Fibroblast of skin of back (primary cell): ENCODE measurements at regions not wholly inside any gene's neighbourhood (a gene's known extent, or its start where the extent isn't known, plus 50 kb on each side); places are given as distances from the start of the nearest gene placed in this dataset.
A peak's percentile ranks its signal among the peaks of the same experiment; 100 is the strongest.
"Not testable (repeated sequence)": the region's sequence is repeated elsewhere in the genome, so short reads cannot be mapped to it uniquely, and the experiment has no call there.

Experiments
- DNase-seq: peaks from one replicate; pipeline ENCODE4 v3.0.0-alpha.2; 2013

DNA sequence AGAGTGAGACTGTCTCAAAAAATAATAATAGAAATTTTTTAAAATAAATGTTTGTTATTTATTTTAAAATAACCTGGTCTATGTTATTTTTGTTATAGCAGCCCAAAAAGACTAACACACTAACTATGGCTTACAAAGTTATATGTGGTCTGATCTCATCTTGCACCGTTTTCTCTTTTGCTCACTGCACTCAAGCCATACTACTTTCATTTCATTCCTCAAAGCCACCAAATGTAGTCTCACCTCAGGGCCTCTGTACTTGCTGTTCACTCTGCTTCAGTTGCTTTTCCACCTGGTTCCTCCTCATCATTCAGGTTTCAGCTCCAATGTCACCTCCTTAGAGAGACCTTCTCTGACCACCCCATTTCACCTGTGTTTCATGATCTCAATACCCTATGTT lies 55.2 kb upstream of the MDM1 start:
- no peak for DNase-seq

DNA sequence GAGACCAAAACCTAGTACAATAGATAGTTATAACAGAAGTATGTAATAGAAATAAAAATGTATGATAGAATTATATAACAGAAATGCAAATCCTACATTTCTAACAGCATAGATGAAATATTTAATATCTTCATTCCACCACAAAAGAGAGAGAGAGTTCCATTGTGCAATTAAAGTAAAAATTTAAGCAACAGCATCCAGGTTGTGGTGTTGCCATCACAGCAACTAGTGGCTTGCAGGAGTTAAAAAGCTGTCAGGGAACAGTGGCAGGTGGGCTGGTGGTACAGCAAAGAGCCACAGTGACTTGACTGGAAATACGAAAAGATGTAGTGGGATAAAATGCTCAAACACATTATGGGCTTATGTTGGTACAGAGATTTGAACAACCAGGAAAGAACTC lies 57.1 kb upstream of the MDM1 start:
- DNase-seq = no peak

DNA sequence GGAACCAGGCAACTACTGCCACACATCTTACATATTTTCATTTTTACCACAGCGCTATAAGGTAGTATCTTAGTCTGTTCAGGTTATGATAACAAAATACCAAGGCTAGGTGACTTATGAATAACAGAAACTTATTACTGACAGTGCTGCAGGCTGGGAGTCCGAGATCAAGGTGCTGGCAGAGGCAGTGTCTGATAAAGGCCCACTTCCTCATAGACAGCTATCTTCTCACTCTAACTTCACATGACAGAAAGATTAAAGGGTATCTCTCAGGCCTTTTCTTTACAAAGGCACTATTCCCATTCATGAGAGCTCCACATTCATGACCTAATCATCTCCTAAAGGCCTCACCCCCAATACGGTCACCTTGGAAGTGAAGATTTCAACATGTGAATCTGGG lies 59.8 kb upstream of the MDM1 start:
- DNase-seq = no peak

DNA sequence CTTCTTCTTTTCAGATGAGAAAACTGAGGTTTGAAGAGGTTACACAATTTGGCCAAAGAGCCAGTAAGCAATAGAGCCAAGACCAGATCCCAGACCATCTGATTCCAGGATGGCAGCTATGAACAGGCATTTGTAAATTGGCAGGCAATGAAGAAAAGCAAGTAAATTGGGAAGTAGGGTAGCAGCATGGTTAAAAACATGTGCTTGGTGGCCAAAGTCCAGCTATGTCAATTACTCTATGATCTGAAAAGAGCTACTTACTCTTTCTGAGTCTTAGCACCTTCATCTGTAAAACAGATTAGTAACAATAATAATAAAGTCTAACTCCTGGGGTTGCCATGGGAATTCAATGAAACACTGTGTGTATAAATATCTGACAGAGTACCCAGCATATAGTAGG lies 60.2 kb upstream of the MDM1 start:
- DNase-seq = no peak

DNA sequence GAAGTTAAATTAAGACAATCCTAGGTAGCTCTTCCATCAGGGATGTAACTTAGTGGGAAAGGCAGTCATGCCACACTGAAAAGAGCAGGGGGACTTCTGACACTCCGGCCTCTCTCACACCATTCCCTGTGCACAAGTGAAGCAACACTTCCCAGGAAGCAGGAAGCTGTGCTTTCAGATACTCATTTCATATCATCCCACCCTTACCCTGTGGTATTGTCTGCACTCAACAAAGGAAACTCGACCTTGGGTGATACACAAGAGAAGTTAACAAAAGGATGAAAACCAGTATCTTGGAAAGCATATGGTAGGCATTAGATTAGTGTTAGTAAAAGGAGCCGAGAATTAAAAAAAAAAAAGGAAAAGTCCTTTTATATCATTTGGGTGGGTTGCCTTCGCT lies 61.3 kb upstream of the MDM1 start:
- no peak for DNase-seq

DNA sequence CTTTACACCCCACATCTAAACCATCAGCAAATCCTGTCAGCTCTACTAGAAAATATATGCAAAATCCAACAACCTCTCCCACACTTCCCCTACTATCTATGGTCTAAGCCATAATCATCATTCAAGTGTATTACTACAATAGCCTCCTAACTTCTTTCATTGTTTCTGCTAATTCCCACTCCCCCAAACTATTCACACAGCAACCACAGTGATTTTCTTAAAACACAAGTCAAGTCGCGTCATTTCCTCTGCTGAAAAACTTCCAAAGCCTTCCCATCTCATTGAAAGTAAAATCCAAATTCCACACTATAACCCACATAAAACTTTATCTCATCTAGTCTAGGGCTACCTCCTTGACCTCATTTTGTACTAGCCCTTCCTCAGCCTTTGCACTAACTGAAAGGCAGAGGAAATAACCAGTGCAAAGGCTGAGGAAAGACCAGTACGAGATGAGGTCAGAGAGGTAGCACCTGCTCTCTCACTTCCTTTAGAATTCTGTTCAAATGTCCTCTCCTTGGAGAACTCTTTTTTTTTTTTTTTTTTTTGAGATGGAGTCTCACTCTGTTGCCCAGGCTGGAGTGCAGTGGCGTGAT lies 65.5 kb upstream of the MDM1 start:
- no peak for DNase-seq

DNA sequence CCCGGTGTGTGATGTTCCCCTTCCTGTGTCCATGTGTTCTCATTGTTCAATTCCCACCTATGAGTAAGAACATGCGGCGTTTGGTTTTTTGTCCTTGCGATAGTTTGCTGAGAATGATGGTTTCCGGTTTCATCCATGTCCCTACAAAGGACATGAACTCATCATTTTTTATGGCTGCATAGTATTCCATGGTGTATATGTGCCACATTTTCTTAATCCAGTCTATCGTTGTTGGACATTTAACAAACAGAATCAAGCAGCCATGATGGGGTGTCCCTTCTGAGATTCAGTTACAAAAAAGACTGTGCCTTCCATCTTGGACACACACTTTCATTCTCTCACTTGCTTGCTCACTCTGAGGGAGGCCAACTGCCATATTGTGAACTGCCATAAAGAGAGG lies 66.5 kb upstream of the MDM1 start:
- not testable (repeated sequence) for DNase-seq

DNA sequence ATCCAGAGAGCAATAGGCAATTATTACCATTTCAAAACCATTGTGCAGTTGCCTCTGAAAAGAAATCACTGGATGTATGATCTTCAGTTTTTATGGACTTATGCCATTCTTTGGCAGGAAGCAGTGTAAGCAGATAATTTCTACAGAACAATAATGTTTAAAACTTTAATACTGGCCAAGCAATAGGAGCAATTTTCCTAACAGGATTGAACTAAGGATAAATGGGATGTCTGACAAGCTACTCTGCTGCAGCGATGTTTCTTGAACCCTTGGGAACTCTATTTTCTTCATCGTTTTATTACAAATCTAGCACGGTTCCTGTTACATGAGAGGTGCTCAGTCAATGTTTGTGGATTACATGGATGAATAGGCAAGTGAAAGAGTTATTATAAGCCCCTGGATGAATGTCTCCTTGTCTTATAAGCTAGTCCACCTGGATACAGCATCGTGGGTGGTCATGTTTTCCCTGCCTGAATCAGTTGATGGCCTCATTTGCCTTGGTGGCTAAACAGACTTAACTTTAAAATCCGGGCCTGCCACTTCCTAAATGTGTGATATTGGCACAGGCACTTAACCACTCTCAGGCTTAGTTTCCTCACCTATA lies 68.2 kb upstream of the MDM1 start:
- no peak for DNase-seq

DNA sequence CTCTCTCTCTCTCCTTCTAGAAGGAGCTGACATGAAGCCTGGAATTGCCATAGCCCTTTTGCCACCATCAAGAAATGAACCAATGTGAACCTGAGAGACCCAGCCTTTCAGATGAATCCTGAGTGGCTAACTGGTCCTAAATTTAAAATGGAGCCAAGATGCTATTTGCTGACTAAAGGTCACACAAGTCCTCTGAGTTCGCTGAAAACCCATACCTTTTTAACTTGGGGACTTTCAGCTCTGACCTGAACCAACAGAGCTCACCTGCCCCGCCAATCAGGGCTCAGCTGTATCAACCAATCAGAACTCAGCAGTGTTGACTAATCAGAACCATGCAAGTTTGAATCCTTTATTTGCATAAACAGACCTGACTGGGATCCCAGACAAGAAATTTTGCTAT lies 70.3 kb upstream of the MDM1 start:
- no peak for DNase-seq

DNA sequence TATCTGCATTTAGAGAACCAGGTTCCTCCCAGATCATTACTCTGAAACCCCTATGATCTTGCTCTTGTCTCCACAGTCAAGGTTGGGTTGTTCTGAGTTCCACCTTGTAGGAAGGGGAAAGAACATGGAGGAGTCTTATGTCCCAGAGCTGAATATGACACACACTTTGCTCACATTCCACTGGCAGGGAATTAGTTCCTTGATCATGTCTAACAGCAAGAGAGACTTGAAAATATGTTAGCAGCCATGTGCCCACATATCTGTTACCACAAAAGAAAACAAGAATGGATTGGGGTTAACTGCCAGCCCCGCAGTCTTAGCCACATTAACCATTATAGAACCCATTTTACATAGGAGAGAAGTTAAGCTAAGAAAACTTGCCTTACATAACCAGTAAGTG lies 71.1 kb upstream of the MDM1 start:
- peak; percentile 53 for DNase-seq

DNA sequence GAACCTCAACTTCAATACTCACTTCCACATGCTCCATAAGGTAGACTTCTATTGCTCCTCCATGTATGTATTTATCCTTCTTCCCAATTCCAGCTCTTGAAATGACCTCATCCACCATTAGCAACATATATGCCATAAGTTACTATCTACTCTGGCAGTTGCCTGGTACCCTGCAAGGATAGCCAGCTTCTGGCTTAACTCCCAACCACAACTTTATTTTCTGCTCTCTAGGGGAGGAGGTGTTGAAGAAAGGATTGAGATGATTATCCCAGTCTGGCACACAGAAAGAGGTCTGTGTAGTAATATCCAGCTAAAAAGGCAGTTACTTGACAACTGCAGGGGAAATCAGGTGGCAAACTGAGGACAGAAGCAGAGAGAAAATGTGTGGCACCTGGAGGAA lies 71.5 kb upstream of the MDM1 start:
- DNase-seq = peak; percentile 33

DNA sequence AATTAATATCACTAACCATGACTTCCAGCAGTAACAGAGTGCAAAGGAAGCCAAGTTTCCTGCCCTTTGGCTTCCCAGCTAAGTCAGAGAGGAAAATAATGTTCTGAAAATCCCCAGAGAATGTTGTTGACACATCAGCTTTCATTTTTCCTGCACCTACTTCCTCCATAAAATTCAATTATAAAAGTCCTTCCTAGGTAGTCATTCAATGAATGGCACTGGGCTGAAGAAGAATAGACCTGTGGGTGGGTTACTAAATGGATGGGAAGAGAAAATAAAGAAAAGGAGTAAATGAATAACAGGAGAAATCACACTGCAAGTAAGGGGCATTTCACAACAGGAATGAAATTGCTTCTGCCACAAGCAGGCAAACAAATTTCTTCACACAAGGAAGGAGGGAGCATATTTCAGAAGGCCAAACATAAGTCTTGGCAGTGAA lies 73.2 kb upstream of the MDM1 start:
- no peak for DNase-seq

DNA sequence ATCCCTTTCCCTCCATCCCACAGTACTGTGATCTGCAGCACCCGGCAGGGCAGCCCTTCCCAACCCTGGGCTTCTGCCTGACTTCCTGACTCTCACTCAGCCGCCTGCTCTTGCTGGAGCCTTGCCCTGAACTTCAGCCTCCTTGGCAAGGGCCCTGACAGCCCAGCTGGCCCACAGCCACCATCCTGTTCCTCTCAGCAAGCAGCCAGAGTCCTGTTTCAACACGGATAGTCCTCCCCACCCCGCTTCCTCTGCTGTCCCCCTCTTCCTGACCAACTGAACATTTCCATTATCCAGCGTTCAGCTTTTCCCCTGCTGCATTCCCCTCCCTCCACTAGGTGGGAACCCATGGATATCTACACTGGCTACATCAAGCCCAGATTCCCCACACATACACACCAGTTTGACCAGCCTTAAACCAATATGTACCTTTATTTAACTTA lies 74.0 kb upstream of the MDM1 start:
- peak; percentile 75 for DNase-seq

DNA sequence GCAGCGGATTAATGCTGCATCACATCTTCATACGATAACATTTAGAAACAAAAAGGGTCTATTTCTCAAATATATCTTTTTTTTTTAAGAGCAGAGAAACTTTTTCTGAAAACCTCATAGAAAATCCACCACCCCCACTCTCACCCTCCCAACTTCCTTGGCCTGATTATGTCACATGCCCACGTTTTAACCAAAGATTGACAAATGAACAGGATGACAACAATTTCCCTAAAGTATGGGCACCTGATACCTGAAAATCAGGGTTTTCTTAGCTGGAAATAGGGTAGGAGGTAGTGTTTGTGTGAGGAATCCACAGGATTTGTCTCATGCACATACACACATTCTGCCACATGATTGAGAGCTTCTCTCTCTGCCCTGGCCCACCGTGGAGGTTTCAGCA lies 74.7 kb upstream of the MDM1 start:
- DNase-seq = no peak

DNA sequence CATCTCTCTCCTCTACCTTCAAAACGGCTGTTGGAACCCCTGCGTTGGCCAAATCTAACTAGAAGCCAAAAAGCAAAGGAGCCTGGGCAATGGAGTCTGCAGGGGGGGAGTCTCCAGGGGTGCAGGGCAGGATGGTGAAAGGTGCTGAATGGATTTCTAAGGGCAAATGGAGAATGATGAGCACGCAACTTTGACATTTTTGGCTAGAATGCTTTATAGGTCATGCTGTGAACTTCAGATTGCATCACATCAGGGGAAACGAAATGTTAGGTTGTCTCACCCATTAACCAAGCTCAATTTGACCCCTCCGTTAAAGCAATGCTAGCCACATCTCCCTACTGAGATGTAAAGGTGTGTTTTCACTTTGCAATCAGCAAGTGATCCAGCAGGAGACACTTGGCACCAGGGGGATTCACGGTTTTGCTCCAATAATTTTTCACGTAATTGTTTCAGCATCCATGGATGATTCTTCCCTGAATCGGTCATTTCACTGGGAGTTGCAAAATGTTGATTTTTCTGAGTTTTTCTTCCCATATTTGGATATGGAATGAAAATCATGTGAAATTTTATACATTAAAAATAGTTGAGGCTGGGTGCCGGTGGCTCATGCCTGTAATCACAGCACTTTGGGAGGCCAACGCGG lies 78.0 kb upstream of the MDM1 start:
- peak; percentile 15 for DNase-seq

DNA sequence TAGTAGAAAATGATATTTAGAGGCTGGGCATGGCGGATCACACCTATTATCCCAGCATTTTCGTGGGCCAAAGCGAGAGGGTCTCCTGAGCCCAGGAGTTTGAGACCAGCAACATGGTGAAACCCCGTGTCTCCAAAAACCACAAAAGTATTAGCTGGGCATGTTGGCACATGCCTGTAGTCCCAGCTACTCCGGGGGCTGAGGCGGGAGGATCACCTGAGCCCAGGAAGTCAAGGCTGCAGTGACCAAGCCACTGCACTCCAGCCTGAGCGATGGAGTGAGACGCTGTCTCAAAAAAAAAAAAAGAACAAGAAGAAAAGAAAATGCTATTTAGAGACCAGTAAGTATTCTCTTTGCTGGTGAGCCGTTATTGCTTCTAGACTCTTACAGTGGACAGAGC lies 79.2 kb upstream of the MDM1 start:
- no peak for DNase-seq

DNA sequence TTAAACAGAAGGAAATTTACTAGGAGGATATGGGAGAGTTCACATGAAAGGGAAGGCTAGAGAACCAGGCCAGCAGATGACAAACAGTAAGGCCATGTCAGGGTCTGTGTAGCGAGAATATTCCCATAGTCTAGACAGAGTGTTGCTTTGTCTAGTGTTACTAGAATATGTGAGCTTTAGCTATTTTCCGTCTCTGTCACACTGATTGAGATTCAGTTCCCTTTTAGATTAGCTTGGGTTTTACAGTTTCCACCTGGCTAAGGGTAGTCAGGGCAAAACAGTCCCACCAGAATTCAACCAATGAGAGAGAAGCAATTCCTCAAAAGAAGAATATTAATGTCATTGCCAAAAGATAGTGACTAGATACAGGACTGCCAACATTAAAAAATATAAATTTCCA lies 82.8 kb upstream of the MDM1 start:
- no peak for DNase-seq

DNA sequence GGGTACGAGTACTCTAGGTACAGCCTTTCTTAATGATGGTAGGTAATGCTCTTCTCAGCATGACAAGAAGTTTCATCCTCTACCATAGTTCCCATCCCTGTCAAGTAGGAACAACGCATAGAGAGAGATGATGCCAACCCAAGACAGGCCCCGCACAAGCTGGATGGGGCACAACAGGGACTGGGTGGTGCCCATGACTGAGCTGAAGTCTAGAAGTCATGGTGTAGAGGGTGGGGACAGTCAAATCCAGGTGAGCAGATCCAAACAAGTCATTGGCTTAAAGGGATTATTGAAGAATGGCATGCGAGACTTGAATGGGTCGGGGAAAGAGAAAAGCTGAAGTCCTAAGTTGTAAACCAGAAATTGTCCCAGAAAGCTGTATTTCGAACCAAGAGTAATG lies 84.2 kb upstream of the MDM1 start:
- no peak for DNase-seq

DNA sequence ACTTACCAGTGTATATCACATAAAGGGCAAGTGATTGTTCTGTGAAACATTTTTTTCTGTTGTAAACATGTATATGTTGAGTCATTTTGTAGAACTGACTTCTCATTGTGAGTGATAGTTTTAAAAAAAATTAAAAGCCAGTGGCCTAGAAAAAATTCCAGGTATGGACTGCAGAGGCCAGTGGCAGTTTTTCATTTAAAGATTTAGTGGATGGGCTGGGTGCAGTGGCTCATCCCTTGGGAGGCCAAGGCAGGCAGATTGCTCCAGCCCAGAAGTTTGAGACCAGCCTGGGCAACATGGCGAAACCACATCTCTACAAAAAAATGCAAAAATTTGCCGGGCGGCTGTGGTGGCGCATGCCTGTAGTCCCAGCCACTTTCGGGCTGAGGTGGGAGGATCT lies 84.7 kb upstream of the MDM1 start:
- DNase-seq = peak; percentile 45

DNA sequence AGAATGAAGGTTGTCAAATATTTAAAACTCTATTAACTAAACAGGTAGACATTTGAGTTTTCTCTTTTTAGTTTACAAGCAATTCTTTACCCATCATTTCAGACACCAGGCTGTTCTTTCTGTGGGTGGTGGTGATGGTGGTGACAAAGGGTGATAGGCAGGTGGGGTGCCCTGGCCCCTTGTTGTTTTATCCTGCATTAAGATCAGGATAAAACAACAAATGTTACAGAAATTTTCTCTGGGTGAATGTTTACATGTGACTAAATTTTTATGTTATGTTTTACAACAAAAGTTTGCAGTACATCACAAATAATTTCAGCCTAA lies 85.9 kb upstream of the MDM1 start:
- no peak for DNase-seq

DNA sequence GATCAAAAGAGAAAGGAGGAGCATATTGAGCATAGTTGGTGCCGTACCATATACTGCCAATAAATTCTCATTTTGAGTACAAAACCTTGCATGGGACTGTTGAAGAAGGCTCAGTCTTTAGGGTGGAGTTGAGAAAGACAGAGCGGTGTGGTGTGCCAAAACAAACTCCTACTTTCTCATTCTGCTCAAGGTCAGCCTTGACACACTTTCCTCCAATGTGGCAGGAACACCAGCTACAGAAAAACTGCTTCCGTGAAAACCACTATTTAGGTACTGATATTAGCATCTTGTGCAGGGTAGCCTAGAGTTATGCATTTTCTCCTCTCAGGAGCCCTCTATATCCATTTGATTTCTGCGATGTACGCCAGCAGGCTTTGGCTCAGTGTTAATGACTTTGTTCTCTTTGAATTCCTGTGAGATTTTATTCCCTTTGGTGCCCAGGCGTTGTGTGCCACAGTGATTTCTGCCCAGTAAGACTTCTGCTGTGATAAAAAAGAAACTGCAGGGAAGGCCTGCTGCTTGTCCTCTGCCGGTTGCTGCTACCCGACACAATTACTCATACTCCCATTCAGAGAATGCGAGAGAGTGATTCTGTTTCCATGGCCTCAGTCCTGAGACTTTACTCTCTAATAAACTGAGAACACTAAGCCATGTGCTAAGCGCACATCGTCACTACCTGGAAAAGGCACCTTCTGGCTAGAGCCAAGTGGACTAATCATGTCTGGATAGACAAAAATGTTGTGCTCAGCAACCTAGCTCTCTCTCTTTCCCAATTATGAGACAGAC lies 88.3 kb upstream of the MDM1 start:
- peak; percentile 40 for DNase-seq

DNA sequence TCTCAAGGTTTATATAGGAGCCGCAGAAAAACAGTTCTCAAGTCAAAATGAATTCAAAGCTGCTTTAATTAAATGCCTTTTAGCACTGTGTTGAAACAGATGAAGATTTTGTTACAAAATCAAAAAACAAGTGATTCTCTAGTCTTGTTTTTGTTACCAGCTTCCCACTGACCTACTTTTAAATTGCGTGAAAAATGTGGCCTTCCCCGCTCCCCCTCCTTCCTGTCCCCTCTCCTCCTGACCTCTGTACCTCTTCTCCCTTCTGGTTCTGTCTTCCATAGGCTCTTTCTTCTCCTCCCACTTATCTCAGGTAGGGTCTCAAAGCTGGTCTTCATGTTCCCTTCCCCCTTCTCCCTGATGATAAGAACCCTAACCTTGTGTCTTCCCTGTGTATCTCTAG lies 90.0 kb upstream of the MDM1 start:
- DNase-seq = no peak

DNA sequence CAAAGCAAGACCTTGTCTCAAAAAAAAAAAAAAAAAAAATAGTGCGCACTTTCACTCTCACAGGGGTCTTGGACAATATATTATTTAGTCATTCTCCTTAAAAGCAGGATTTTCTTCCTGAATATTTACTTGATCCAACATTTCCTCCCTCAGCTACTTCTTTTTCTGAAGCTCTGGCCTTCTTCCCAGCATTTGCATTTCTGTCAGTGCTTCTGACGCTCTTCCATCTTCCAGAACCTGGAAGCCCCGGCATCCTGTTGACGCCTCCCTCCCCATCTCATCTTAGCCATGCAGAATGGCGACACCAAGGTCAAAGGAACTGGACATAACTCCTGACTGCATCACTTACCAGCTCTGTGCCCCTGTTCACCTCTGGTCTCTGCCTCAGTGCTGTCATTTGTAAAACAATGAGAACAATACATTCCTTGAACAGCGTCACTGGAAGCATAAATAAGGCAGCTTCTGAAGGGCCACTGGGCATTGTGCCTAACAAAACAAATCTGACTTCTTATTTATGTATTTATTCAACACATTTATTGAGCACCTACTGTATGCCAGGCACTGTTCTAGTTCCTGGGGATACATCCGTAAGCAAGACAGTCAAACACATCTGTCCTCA lies 90.9 kb upstream of the MDM1 start:
- no peak for DNase-seq
